ENCODE measurements at regions not wholly inside any gene's neighbourhood (a gene's known extent, or its start where the extent isn't known, plus 50 kb on each side); places are given as distances from the start of the nearest gene placed in this dataset.
A peak's percentile ranks its signal among the peaks of the same experiment; 100 is the strongest.

DNA sequence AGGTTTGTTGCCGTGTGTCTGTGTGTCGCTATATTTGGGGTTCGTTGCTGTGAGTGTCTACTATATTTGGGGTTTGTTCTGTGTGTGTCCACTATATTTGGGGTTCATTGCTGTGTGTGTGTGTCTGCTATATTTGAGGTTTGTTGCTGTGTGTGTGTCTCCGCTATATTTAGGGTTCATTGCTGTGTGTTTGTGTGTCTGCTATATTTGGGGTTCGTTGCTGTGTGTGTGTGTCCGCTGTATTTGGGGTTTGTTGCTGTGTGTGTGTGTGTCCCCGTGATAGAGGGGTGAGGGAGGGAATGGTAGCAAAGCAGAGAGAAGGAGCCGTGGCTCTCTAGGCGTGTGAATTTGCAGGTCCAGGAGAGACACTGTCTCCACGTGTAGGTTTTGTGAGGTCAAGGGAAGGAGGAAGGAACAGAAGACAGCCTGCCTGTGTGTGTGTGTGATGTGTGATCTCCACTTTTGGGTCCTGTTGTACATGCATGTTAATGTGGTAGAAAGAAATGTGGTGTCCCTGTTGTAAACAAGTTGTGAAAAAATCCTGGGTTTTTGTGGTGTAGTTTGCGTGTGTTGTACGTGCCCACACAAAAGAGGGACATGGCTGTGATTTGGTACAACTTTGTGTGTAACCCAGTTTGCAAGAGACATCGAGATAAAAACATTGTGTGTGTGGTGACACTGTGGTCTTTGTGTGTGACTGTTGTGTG, 56.3 kb upstream of the ECE1 start (continued):
- TF ChIP-seq RFX5 (IDR thresholded peaks at IDR 0.05; ENCODE audit: low read depth, low read length) = no peak

GRCh38 chr1:21344750-21345443, 54.6 kb upstream of the ECE1 start:
- peaks cover 32% of the 10 kb centered on the region for H4K20me1 ChIP-seq (ENCODE audit: insufficient read depth, low read length)
- TF ChIP-seq CHD1 (IDR thresholded peaks at IDR 0.05; ENCODE audit: low read depth, low read length) (peak; percentile 66; the same call in 1 of the 2 replicates), FOS (IDR thresholded peaks at IDR 0.05; ENCODE audit: low read depth, low read length) (no peak)
- peak overlapping the region; percentile 95 for H3K4me2 ChIP-seq (ENCODE audit: low read depth, low read length)
- H2AK9ac ChIP-seq (replicated peaks; ENCODE audit: low read depth, low read length, poor library complexity) = peak overlapping the region; percentile 94
- no peak overlapping the region for H4K5ac ChIP-seq (ENCODE audit: low read depth, low read length)
- no peak for DNase-seq
- WGBS, 2 experiments (ENCODE audit: extremely low coverage in 2 of 2, insufficient read length in 1 of 2) = 1% methylated on average over 30 of the region's 74 CpGs; no CpG with 5 or more reads in 1 of the 2 experiments
- peak overlapping the region; percentile 82 for H3K14ac ChIP-seq (replicated peaks; ENCODE audit: low read depth, low read length)
- peak overlapping the region; percentile 81 for H2AK5ac ChIP-seq (ENCODE audit: low read depth, low read length)
- H3K23ac ChIP-seq (ENCODE audit: low read depth, low read length) = peak overlapping the region; percentile 87; the same call in 1 of the 2 replicates
- no peaks in the 10 kb centered on the region for H3K9me3 ChIP-seq (ENCODE audit: control insufficient read depth, insufficient read depth, low read length)
- intact Hi-C loops (cut with micrococcal nuclease) = no loop called here
- H4K8ac ChIP-seq (ENCODE audit: low read depth in 2 of 2, low read length in 2 of 2) = peak overlapping the region in 1 of 2 experiments; percentile 22; a peak in 1 of 4 replicates
- H3K9ac ChIP-seq (ENCODE audit: low read depth, low read length) = peak overlapping the region; percentile 85
- H2BK5ac ChIP-seq (ENCODE audit: low read depth, low read length, poor library complexity, severe bottlenecking) = peak overlapping the region; percentile 48
- H3K36me3 ChIP-seq (ENCODE audit: control insufficient read depth, insufficient read depth, low read length) = peaks cover 4% of the 10 kb centered on the region; the same call in 1 of the 2 replicates
- H3K18ac ChIP-seq (ENCODE audit: low read depth, low read length) = no peak overlapping the region; the same call in 1 of the 2 replicates
- H3K27ac ChIP-seq (ENCODE audit: insufficient read depth, low read length) = peak overlapping the region; percentile 70
- H3K79me1 ChIP-seq (ENCODE audit: low read depth in 1 of 2, low read length in 2 of 2) = peaks cover 25 to 60% of the 10 kb centered on the region in 2 experiments
- ChIA-PET POLR2A (ENCODE audit: unreplicated experiment) (interaction anchor here (0.6 to 1.1 kb wide), 3 partner anchors 32 to 853 kb away, joined by 3 read pairs; no protein-coding TSS in a partner anchor), CTCF (interaction anchor here (1.3 kb wide), 1 partner anchor 42 kb away, joined by 5 read pairs; no protein-coding TSS in a partner anchor)
- in situ Hi-C loops (cut with MboI; ENCODE audit: low sequenced_read_pairs) = no loop called here
- peak overlapping the region; percentile 84 for H3K4ac ChIP-seq (ENCODE audit: low read depth, low read length)
- H3K4me3 ChIP-seq (ENCODE audit: insufficient read depth, low read depth, low read length) = peak overlapping the region; percentile 92
- H2BK120ac ChIP-seq (ENCODE audit: low read depth, low read length) = peak overlapping the region; percentile 57; the same call in 1 of the 2 replicates
- no peak overlapping the region; the same call in 1 of the 2 replicates for H4K91ac ChIP-seq (ENCODE audit: insufficient read depth, low read depth, low read length)
- peaks cover 16% of the 10 kb centered on the region for H3K9me1 ChIP-seq (ENCODE audit: insufficient read depth, low read length)
- peak; percentile 50 for ATAC-seq (ENCODE audit: low read depth)
- no peaks in the 10 kb centered on the region for H3K27me3 ChIP-seq (ENCODE audit: control insufficient read depth, insufficient read depth, low read length)
- dilution Hi-C loops (cut with HindIII; ENCODE audit: low sequenced_read_pairs, unreplicated experiment) = no loop called here
- no TSS peak for BruUV-seq (replicated peaks)
- H2AFZ ChIP-seq (replicated peaks; ENCODE audit: low read length, poor library complexity) = peak overlapping the region; percentile 93
- peak overlapping the region; percentile 60 for H3K56ac ChIP-seq (ENCODE audit: extremely low read depth, insufficient read depth, low read length)
- H2BK20ac ChIP-seq (ENCODE audit: low read depth, low read length) = no peak overlapping the region
- peaks cover 41% of the 10 kb centered on the region for H3K4me1 ChIP-seq (ENCODE audit: control insufficient read depth, insufficient read depth, low read length)
- H2BK15ac ChIP-seq (ENCODE audit: low read depth, low read length) = no peak overlapping the region

Measured in IMR-90 (cell line).